ENCODE measurements at regions not wholly inside any gene's neighbourhood (a gene's known extent, or its start where the extent isn't known, plus 50 kb on each side); places are given as distances from the start of the nearest gene placed in this dataset.

- TF ChIP-seq SIN3A (IDR thresholded peaks at IDR 0.05; ENCODE audit: borderline replicate concordance, insufficient read depth, low read length) (no peak), TAF1 (IDR thresholded peaks at IDR 0.05; ENCODE audit: borderline replicate concordance, insufficient read depth, low read length) (no peak), FOXP2 (optimal IDR thresholded peaks at IDR 0.05; ENCODE audit: borderline replicate concordance, extremely low read depth, extremely low read length, insufficient read depth) (no peak), POLR2AphosphoS5 (IDR thresholded peaks at IDR 0.05; ENCODE audit: low read depth, low read length) (no peak), REST (IDR thresholded peaks at IDR 0.05; ENCODE audit: insufficient read depth in 1 of 2, low read depth in 2 of 2, low read length in 2 of 2) (no peak)
Measured at GRCh38 chr2:14910654-14911053, 278.1 kb downstream of the LRATD1 start.

- TF ChIP-seq TAF1 (IDR thresholded peaks at IDR 0.05; ENCODE audit: borderline replicate concordance, insufficient read depth, low read length) (no peak), REST (IDR thresholded peaks at IDR 0.05; ENCODE audit: insufficient read depth in 1 of 2, low read depth in 2 of 2, low read length in 2 of 2) (no peak), SIN3A (IDR thresholded peaks at IDR 0.05; ENCODE audit: borderline replicate concordance, insufficient read depth, low read length) (no peak), POLR2AphosphoS5 (IDR thresholded peaks at IDR 0.05; ENCODE audit: low read depth, low read length) (no peak), FOXP2 (optimal IDR thresholded peaks at IDR 0.05; ENCODE audit: borderline replicate concordance, extremely low read depth, extremely low read length, insufficient read depth) (no peak)
Measured at GRCh38 chr2:14915983-14916382, 283.5 kb downstream of the LRATD1 start.

- no peak for TF ChIP-seq TAF1 (IDR thresholded peaks at IDR 0.05; ENCODE audit: borderline replicate concordance, insufficient read depth, low read length)
- no peak for TF ChIP-seq FOXP2 (optimal IDR thresholded peaks at IDR 0.05; ENCODE audit: borderline replicate concordance, extremely low read depth, extremely low read length, insufficient read depth)
- no peak for TF ChIP-seq SIN3A (IDR thresholded peaks at IDR 0.05; ENCODE audit: borderline replicate concordance, insufficient read depth, low read length)
- no peak for TF ChIP-seq REST (IDR thresholded peaks at IDR 0.05; ENCODE audit: insufficient read depth in 1 of 2, low read depth in 2 of 2, low read length in 2 of 2)
- no peak for TF ChIP-seq POLR2AphosphoS5 (IDR thresholded peaks at IDR 0.05; ENCODE audit: low read depth, low read length)
Measured at GRCh38 chr2:14923820-14924580, 291.5 kb downstream of the LRATD1 start.

GRCh38 chr2:14925471-14925870 lies 293.0 kb downstream of the LRATD1 start:
- TF ChIP-seq REST (IDR thresholded peaks at IDR 0.05; ENCODE audit: insufficient read depth in 1 of 2, low read depth in 2 of 2, low read length in 2 of 2), result no peak
- TF ChIP-seq POLR2AphosphoS5 (IDR thresholded peaks at IDR 0.05; ENCODE audit: low read depth, low read length), result no peak
- no peak for TF ChIP-seq SIN3A (IDR thresholded peaks at IDR 0.05; ENCODE audit: borderline replicate concordance, insufficient read depth, low read length)
- no peak for TF ChIP-seq TAF1 (IDR thresholded peaks at IDR 0.05; ENCODE audit: borderline replicate concordance, insufficient read depth, low read length)
- no peak for TF ChIP-seq FOXP2 (optimal IDR thresholded peaks at IDR 0.05; ENCODE audit: borderline replicate concordance, extremely low read depth, extremely low read length, insufficient read depth)

All from PFSK-1 (cell line).